Progenitor cell of endocrine pancreas (in vitro differentiated cells): ENCODE measurements at regions not wholly inside any gene's neighbourhood (a gene's known extent, or its start where the extent isn't known, plus 50 kb on each side); places are given as distances from the start of the nearest gene placed in this dataset.

Experiments used
- DNase-seq: peaks from one replicate; pipeline ENCODE4 v3.0.0; 2021; ENCODE audit warnings: low spot score; ENCODE audit not compliant: unreplicated experiment
- H3K27ac Mint-ChIP-seq: 2 replicates; pipeline ENCODE4 v1.8.0; 2021; ENCODE audit warnings: mild to moderate bottlenecking, moderate library complexity, mixed read lengths
- H3K27me3 Mint-ChIP-seq: 2 replicates; pipeline ENCODE4 v1.8.0; 2021; ENCODE audit warnings: mixed read lengths
- H3K36me3 Mint-ChIP-seq: 2 replicates; pipeline ENCODE4 v1.8.0; 2022; ENCODE audit warnings: mixed read lengths; ENCODE audit not compliant: insufficient read depth
- H3K4me1 Mint-ChIP-seq: 2 replicates; pipeline ENCODE4 v1.8.0; 2021; ENCODE audit warnings: low read depth, mixed read lengths
- H3K4me3 Mint-ChIP-seq: 2 replicates; pipeline ENCODE4 v1.8.0; 2021; ENCODE audit warnings: low read depth, mild to moderate bottlenecking, moderate library complexity, mixed read lengths
- H3K9me3 Mint-ChIP-seq: 2 replicates; pipeline ENCODE4 v1.8.0; 2021; ENCODE audit warnings: low read depth, mixed read lengths
- TF ChIP-seq, protein P1 (sequence below): fragments of 200-600 bp; sonication (generic); IDR thresholded peaks from one replicate; pipeline ENCODE4 v1.5.0; 2021; ENCODE audit warnings: antibody characterized with exemption, mild to moderate bottlenecking; ENCODE audit not compliant: unreplicated experiment

DNA sequence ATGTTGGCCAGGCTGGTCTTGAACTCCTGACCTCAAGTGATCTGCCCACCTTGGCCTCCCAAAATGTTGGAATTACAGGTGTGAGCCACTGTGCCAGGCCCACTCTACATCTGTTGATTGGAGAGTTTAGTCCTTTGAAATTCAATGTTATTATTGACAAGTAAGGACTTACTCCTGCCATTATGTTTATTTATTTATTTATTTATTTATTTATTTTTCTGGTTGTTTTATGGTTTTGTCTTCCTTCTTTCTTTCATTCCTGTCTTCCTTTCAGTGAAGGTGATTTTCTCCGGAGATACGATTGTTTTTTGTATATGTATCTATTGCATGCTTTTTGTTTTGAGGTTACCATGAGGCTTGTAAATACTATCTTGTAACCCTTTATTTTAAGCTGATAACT is 602.6 kb downstream of the EPM2A start:
- H3K4me1 Mint-ChIP-seq, result no peaks in the 10 kb centered on the region
- H3K4me3 Mint-ChIP-seq, result no peak overlapping the region
- peaks cover 37% of the 10 kb centered on the region for H3K9me3 Mint-ChIP-seq
- peaks cover 2% of the 10 kb centered on the region for H3K36me3 Mint-ChIP-seq
- no peak for DNase-seq
- H3K27me3 Mint-ChIP-seq, result no peaks in the 10 kb centered on the region
- H3K27ac Mint-ChIP-seq, result peak overlapping the region; percentile 70
- TF ChIP-seq, protein P1, sequence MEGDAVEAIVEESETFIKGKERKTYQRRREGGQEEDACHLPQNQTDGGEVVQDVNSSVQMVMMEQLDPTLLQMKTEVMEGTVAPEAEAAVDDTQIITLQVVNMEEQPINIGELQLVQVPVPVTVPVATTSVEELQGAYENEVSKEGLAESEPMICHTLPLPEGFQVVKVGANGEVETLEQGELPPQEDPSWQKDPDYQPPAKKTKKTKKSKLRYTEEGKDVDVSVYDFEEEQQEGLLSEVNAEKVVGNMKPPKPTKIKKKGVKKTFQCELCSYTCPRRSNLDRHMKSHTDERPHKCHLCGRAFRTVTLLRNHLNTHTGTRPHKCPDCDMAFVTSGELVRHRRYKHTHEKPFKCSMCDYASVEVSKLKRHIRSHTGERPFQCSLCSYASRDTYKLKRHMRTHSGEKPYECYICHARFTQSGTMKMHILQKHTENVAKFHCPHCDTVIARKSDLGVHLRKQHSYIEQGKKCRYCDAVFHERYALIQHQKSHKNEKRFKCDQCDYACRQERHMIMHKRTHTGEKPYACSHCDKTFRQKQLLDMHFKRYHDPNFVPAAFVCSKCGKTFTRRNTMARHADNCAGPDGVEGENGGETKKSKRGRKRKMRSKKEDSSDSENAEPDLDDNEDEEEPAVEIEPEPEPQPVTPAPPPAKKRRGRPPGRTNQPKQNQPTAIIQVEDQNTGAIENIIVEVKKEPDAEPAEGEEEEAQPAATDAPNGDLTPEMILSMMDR, result no peak

DNA sequence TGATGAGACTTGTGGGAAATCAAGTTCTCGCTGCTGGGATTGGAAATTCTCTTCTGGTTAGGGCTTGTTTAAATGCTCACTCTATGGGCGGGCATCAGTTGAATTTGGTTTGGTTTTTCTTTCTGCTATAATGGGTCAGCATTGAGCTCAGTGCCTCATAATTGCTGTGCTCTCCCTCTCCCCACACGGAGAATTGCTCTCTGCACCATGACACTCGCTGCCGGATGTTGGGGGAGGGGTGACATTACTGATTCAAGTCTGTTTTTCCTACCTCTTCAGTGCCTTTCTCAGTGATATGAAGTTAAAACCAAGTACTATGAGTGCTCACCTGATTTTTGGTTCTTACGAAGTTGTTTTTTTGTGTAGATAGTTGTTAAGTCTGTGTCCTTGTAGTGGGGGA is 599.6 kb downstream of the EPM2A start:
- no peak for DNase-seq
- H3K9me3 Mint-ChIP-seq, result peaks cover 27% of the 10 kb centered on the region
- no peaks in the 10 kb centered on the region for H3K36me3 Mint-ChIP-seq
- no peak overlapping the region for H3K4me3 Mint-ChIP-seq
- no peak overlapping the region for H3K27ac Mint-ChIP-seq
- H3K4me1 Mint-ChIP-seq, result peaks cover 12% of the 10 kb centered on the region
- TF ChIP-seq, protein P1, result no peak
- no peaks in the 10 kb centered on the region for H3K27me3 Mint-ChIP-seq

GRCh38 chr6:145137425-145137824 is 597.9 kb downstream of the EPM2A start:
- no peak overlapping the region for H3K4me3 Mint-ChIP-seq
- peaks cover 23% of the 10 kb centered on the region for H3K9me3 Mint-ChIP-seq
- peaks cover 18% of the 10 kb centered on the region for H3K4me1 Mint-ChIP-seq
- H3K27ac Mint-ChIP-seq, result no peak overlapping the region
- no peaks in the 10 kb centered on the region for H3K36me3 Mint-ChIP-seq
- TF ChIP-seq, protein P1, result peak; percentile 23
- DNase-seq, result no peak
- H3K27me3 Mint-ChIP-seq, result no peaks in the 10 kb centered on the region

DNA sequence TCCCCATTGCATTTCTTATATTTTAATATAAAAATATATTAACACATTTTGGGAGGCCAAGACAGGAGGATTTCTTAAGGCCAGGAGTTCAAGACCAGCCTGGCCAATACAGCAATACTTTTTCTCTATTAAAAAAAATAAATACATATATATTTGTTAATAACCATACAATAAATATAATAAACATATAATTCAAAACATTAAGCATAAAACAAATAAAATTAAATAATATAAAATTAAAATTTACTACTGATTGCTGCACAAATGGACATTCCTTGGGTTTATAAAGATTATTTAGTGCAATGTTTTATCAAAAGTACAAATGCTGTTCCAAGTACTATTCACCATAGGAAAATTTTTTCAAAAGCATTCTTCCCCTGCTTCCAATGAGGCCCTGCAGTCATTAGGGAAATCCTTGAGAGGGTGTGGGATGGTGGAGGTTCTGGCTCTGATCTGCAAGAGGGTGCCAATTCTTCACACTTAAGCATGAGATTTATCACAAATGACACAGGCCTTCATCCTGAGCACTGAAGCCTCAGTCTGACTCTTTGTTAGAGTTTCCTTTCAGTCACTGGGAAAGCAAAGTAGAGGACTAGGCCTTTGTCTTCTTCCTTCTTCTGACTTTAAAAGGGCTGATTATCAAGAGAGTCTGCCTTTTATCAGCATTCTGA is 596.7 kb downstream of the EPM2A start:
- Mint-ChIP-seq H3K4me1 (peaks cover 19% of the 10 kb centered on the region), H3K9me3 (peaks cover 13% of the 10 kb centered on the region), H3K27ac (no peak overlapping the region), H3K27me3 (no peaks in the 10 kb centered on the region), H3K36me3 (no peaks in the 10 kb centered on the region), H3K4me3 (no peak overlapping the region)
- TF ChIP-seq, protein P1, result no peak
- no peak for DNase-seq

DNA sequence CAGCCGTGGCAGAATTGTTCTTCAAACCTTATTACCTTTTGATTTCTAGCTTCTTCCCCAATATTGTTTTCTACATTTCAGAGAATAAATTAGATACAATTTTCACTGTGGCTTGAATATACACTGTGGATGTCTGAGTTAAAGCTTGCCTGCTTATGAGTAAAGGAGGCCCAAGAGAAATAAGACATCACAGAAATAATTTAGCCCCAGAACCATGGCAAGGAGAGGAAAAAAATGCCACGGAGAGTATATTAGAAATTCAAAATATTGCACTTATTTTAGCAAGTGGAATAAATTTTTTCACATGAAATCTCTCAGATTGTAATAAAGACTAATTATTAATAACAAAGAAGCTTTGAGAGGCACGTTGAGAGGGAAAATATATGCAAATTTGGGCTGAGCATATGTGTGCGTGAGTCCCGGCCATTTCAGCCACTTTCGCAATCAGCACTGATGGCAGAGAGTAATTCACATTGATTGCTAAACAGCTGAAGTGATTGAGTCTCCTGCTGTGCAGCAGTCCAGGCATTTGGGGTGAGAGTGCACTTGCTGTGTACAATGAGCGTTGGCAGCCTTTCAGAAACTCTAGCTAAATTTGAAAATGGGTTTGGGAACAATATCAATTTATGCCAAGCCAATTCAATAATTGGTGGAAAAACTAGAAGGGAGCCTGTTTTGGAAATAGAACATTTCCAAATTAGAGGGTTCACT is 596.0 kb downstream of the EPM2A start:
- H3K4me1 Mint-ChIP-seq, result peaks cover 19% of the 10 kb centered on the region
- TF ChIP-seq, protein P1, result no peak

More for the DNA sequence above, 596.0 kb downstream of the EPM2A start:
- Mint-ChIP-seq H3K36me3 (no peaks in the 10 kb centered on the region), H3K4me3 (no peak overlapping the region), H3K9me3 (peaks cover 6% of the 10 kb centered on the region), H3K27me3 (no peaks in the 10 kb centered on the region), H3K27ac (no peak overlapping the region)
- no peak for DNase-seq
